ENCODE measurements at regions not wholly inside any gene's neighbourhood (a gene's known extent, or its start where the extent isn't known, plus 50 kb on each side); places are given as distances from the start of the nearest gene placed in this dataset.

DNA sequence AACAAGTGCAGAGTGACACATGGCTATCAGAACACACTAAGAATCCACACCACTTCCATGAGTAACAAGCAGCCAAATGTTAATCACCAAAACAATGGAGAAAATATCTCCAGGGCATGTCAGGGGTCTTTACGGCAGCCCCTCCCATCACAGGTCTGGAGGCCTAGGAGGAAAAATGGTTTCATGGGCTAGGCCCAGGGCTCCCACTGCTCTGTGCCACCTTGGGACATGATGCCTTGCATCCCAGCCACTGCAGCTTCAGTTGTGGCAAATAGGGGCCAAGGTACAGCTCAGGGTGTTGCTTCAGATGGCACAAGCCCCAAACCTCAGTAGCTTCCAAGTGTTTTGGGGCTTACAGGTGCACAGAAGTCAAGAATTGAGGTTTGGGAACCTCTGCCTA lies 66.6 kb downstream of the NEURL3 start:
- DNase-seq = no peak

DNA sequence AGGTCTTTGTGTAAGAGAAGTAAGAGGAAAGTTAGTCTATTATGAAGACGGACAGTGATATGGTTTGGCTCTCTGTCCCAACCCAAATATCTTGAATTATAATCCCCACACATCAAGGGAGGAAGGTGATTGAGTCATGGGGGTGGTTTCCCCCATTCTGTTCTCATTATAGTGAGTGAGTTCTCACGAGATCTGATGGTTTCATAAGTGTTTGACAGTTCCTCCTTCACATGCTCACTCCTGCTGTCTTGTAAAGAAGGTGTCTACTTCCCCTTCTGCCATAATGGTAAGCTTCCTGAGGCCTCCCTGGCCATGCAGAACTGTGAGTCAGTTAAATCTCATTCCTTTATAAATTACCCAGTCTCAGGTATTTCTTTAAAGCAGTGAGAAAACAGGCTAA lies 67.6 kb downstream of the NEURL3 start:
- DNase-seq = no peak

DNA sequence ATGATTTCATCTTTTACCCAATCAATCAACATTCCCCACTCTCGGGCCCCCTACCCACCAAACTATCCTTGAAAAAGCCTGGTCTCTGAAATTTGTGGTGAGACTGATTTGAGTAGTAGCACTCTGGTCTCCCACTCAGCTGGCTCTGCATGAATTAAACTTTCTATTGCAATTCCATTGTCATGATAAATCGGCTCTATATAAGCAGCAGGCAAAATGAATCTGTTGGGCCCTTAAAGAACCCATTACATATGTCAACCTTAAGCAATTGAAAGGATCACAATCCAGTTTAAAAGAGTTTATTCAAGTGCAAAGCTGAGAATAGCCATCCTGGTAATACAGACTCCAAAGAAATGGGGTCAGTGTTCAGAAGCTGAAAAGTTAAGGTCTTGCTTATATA lies 68.2 kb downstream of the NEURL3 start:
- no peak for DNase-seq

DNA sequence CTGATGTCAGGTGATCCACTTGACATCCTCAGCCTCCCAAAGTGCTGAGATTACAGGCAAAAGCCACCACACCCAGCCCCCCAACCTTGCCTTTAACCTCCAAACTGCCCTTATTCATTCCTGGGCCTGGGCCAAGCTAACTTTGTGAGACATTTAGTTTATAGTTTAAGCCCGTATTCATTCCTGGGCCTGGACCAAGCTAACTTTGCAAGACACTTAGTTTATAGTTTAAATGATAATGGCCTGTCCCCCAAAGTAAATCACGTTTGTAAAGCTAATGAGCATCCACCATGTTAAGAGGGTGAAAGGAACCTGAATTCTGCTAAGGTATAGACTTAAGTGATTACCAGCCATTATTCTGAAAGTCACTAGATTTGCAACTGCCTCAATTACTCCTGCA lies 68.7 kb downstream of the NEURL3 start:
- no peak for DNase-seq

DNA sequence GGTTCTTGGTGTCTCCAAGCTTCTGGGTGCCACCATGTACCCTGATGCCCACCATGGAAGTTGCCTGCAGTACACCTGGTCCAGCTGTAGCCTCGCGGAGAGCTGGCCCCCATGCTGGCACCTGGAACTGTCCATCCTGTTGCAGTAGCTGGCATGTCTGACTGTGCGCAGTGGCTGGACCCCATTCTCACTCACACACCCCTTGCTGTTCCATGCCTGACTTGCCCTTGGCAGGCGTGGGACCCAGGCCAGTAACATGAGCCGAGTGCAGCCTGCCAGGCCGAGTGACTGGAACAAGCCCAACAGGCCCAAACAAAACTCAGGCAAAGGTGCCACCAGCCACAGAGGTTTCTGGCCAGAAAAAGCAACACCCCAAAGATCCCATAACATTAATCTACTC lies 73.8 kb downstream of the NEURL3 start:
- DNase-seq = no peak

DNA sequence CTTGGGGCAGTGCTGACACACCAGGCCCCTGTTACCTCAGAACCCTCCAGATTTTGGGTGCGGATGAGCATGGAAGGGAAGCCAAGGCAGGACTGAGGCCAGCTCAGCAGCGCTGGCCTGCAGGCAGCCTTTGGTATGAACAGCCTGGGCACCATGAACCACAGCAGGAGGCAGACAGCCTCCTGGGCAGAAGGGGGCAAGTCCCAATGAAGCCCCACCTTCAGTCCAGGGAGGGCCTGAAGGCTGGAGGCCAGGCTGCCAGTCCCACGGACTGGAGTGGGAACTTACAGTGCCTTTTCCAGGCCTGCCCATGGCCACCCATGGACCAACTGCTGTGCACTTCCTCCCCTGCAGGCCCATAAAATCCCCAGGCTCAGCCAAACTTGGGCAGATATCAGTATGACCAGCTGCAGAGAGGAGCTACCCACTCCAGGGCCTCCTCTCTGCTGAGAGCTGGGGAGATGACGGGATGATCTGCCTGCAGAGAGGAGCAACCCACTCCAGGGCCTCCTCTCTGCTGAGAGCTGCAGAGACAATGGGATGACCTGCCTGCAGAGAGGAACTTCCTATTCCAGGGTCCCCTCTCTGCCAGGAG lies 74.7 kb downstream of the NEURL3 start:
- DNase-seq = no peak

DNA sequence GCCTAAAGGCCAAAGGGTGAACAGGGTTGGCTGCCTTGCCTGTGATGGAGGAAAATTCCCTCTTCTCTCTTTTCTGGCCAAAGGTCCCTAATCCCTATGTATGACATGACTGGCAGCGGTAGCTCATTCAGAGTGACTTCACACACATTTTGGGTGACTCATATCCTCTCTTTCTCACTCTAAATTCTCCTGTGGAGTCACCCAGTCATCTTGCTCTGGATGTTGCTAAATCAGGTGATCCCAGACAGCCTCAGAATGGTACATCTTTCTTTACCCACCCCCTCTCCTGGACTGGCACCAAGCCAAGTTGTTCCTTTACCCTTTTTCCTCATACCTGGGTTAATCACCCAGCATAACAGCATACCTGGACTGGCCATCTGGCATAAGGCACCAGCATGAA lies 77.2 kb downstream of the NEURL3 start:
- DNase-seq = peak in 1 of 2 donors; percentile 12

DNA sequence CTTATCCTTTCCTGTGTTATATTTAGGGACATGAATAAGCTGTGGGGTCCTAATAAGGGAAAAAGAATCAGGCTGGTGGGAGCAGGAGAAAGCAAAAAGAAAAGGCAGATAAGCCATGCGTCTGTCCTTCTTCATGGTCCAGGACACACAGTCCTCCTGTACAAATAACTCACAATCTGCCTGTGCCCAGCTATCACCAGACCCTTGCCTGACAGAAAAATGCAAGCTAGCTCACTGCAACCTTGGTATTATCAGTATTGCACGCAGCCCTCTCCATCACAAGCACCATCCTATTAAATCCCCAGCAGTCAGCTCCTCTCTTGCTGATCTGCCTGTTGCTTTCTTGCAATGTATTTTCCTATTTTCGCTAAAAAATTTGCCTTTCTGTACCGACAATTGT lies 78.0 kb downstream of the NEURL3 start:
- DNase-seq = no peak

DNA sequence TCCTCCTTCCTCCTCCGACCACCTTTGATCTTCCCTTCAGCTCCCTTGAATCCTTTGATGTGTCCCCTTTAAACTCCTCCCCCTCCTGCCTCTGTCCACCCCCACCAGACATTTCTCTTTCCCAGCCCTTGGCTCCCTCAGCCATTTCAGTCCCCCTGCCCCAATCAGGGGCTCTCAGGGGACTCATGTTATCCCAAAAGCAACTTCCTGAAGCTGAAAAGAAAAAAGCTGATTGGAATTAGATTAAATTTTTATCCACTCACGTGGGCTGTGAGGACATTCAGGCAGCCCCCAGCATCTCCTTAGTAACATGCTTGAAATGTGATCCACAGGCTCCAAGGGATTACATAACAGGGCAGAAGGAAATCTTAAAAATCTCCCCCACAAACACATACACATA lies 81.3 kb downstream of the NEURL3 start:
- DNase-seq = no peak
